H1 (cell line): ENCODE measurements at regions not wholly inside any gene's neighbourhood (a gene's known extent, or its start where the extent isn't known, plus 50 kb on each side); places are given as distances from the start of the nearest gene placed in this dataset.

ENCODE experiments used
- CTCF ChIA-PET: fragments of 300-600 bp; sonication (Branson Sonifier 250); formaldehyde crosslinking; loops from one replicate; lab custom pipeline; 2021; ENCODE audit not compliant: partially characterized antibody; lab: Charles Lee
- POLR2A ChIA-PET: fragments of 300-600 bp; sonication (Branson Sonifier 250); formaldehyde crosslinking; loops from one replicate; lab custom pipeline; 2021; ENCODE audit warnings: inconsistent platforms; ENCODE audit not compliant: partially characterized antibody; lab: Charles Lee
- DNase-seq, 2 experiments: peaks; one replicate each; pipeline versions ENCODE4 v3.0.0 to v3.0.0-alpha.2; 2010 to 2022; ENCODE audit warnings: low spot score in 2 of 2, low read depth in 1 of 2, mixed read lengths in 1 of 2
- FAIRE-seq: peaks from 2 replicates; lab custom pipeline; 2011; peaks lifted over from hg19 to GRCh38; lab: Jason Lieb, UNC
- H2AFZ ChIP-seq: 2 replicates; pipeline ENCODE4 v1.8.1; 2012; ENCODE audit warnings: low read length, inconsistent platforms
- H2AK5ac ChIP-seq: 2 replicates; pipeline ENCODE4 v1.6.1; 2013; ENCODE audit warnings: low read depth, low read length
- H2BK120ac ChIP-seq: replicated peaks from 2 replicates; pipeline ENCODE3; 2013; ENCODE audit warnings: low read depth, low read length, inconsistent platforms
- H2BK12ac ChIP-seq: 2 replicates; pipeline ENCODE4 v1.6.1; 2013; ENCODE audit warnings: low read depth, low read length
- H2BK15ac ChIP-seq: 2 replicates; pipeline ENCODE4 v1.6.1; 2013; ENCODE audit warnings: low read length
- H2BK20ac ChIP-seq: 2 replicates; pipeline ENCODE4 v1.6.1; 2013; ENCODE audit warnings: low read length
- H2BK5ac ChIP-seq: 2 replicates; pipeline ENCODE4 v1.6.1; 2013; ENCODE audit warnings: low read depth, low read length
- H3K14ac ChIP-seq: 2 replicates; pipeline ENCODE4 v1.6.1; 2013; ENCODE audit warnings: inconsistent platforms; ENCODE audit not compliant: insufficient read length
- H3K18ac ChIP-seq: 2 replicates; pipeline ENCODE4 v1.6.1; 2013; ENCODE audit warnings: low read length; ENCODE audit errors: extremely low read depth
- H3K23ac ChIP-seq: 2 replicates; pipeline ENCODE4 v1.6.1; 2013; ENCODE audit warnings: inconsistent platforms; ENCODE audit not compliant: insufficient read length
- H3K23me2 ChIP-seq: 2 replicates; pipeline ENCODE4 v1.6.1; 2013; ENCODE audit warnings: low read depth, low read length
- H3K27ac ChIP-seq: 2 replicates; pipeline ENCODE4 v1.6.1; 2011; ENCODE audit warnings: low read depth, low read length, inconsistent platforms
- H3K27me3 ChIP-seq, 4 experiments: replicated peaks in 1 of 4; 1 replicate in 1 of 4; 2 replicates in 3 of 4; pipeline versions ENCODE4 v1.6.1 to v1.8.1; 2011 to 2013; ENCODE audit warnings: low read length in 3 of 4, mild to moderate bottlenecking in 3 of 4, inconsistent platforms in 2 of 4, mixed read lengths in 2 of 4, moderate library complexity in 1 of 4; ENCODE audit not compliant: control insufficient read depth in 3 of 4, insufficient read depth in 3 of 4; ENCODE audit errors: extremely low read depth in 1 of 4
- H3K36me3 ChIP-seq, 4 experiments: 2 replicates each; pipeline versions ENCODE4 v1.6.1 to v1.8.1; 2011 to 2013; ENCODE audit warnings: mild to moderate bottlenecking in 4 of 4, low read length in 3 of 4, moderate library complexity in 2 of 4, control low read depth in 1 of 4, inconsistent platforms in 1 of 4; ENCODE audit not compliant: insufficient read depth in 4 of 4, control insufficient read depth in 2 of 4
- H3K4ac ChIP-seq: replicated peaks from 2 replicates; pipeline ENCODE3; 2013; ENCODE audit warnings: low read length, low read depth, mixed read lengths, inconsistent platforms; ENCODE audit not compliant: insufficient read length
- H3K4me1 ChIP-seq, 4 experiments: replicated peaks in 1 of 4; 1 replicate in 1 of 4; 2 replicates in 3 of 4; pipeline versions ENCODE4 v1.6.1 to v1.8.1; 2011 to 2013; ENCODE audit warnings: low read length in 3 of 4, inconsistent platforms in 2 of 4, mixed read lengths in 1 of 4; ENCODE audit not compliant: insufficient read depth in 4 of 4, control insufficient read depth in 3 of 4
- H3K4me2 ChIP-seq, 2 experiments: 2 replicates each; pipeline versions ENCODE4 v1.6.1 to v1.8.1; 2011 to 2013; ENCODE audit warnings: low read depth in 2 of 2, low read length in 2 of 2, control low read depth in 1 of 2, inconsistent platforms in 1 of 2, mild to moderate bottlenecking in 1 of 2; ENCODE audit not compliant: insufficient read depth in 1 of 2
- H3K4me3 ChIP-seq, 4 experiments: fragments of 200-600, 300-600 bp in 1 of 4; sonication (generic), shearing (Covaris generic), sonication (Bioruptor Twin) in 1 of 4; 2 replicates each; pipeline versions ENCODE4 v1.5.1 to v1.8.1; 2011 to 2016; ENCODE audit warnings: low read length in 4 of 4, low read depth in 3 of 4, control low read depth in 2 of 4, inconsistent platforms in 2 of 4, mild to moderate bottlenecking in 2 of 4, mixed read lengths in 1 of 4, moderate library complexity in 1 of 4; ENCODE audit not compliant: insufficient read depth in 2 of 4; ENCODE audit errors: extremely low read depth in 1 of 4
- H3K56ac ChIP-seq: replicated peaks from 2 replicates; pipeline ENCODE3; 2013; ENCODE audit warnings: low read depth, mild to moderate bottlenecking, mixed read lengths, low read length, inconsistent platforms; ENCODE audit not compliant: insufficient read length
- H3K79me1 ChIP-seq: 2 replicates; pipeline ENCODE4 v1.6.1; 2013; ENCODE audit warnings: low read depth, low read length, control low read depth
- H3K79me2 ChIP-seq, 2 experiments: 2 replicates each; pipeline versions ENCODE4 v1.6.1 to v1.8.1; 2012 to 2013; ENCODE audit warnings: low read length in 2 of 2, mild to moderate bottlenecking in 2 of 2, inconsistent platforms in 1 of 2; ENCODE audit not compliant: insufficient read depth in 2 of 2, control insufficient read depth in 1 of 2
- H3K9ac ChIP-seq, 4 experiments: replicated peaks in 1 of 4; 1 replicate in 1 of 4; 2 replicates in 3 of 4; pipeline versions ENCODE4 v1.6.1 to v1.8.1; 2011 to 2013; ENCODE audit warnings: low read depth in 3 of 4, low read length in 3 of 4, control low read depth in 2 of 4, mild to moderate bottlenecking in 2 of 4, moderate library complexity in 2 of 4, inconsistent platforms in 1 of 4; ENCODE audit errors: extremely low read depth in 1 of 4
- H3K9me3 ChIP-seq, 2 experiments: 2 replicates each; pipeline versions ENCODE4 v1.6.1 to v1.8.1; 2012 to 2013; ENCODE audit warnings: mild to moderate bottlenecking in 2 of 2, moderate library complexity in 2 of 2, control low read depth in 1 of 2, inconsistent platforms in 1 of 2, low read depth in 1 of 2, low read length in 1 of 2, mixed read lengths in 1 of 2; ENCODE audit not compliant: insufficient read depth in 2 of 2
- H4K20me1 ChIP-seq, 2 experiments: replicated peaks in 1 of 2; 2 replicates each; pipeline versions ENCODE3 to v1.8.1; 2011 to 2013; ENCODE audit warnings: inconsistent platforms in 2 of 2, low read length in 2 of 2, mild to moderate bottlenecking in 1 of 2; ENCODE audit not compliant: insufficient read depth in 2 of 2, control insufficient read depth in 1 of 2
- H4K5ac ChIP-seq: 2 replicates; pipeline ENCODE4 v1.6.1; 2013; ENCODE audit warnings: low read length, low read depth, mixed read lengths, inconsistent platforms; ENCODE audit not compliant: insufficient read length
- H4K8ac ChIP-seq: 2 replicates; pipeline ENCODE4 v1.8.0; 2013; ENCODE audit warnings: mild to moderate bottlenecking, moderate library complexity, low read length, inconsistent platforms; ENCODE audit not compliant: insufficient read depth; ENCODE audit errors: extremely low read depth
- H4K91ac ChIP-seq: replicated peaks from 2 replicates; pipeline ENCODE3; 2013; ENCODE audit warnings: low read length, mixed read lengths, inconsistent platforms; ENCODE audit not compliant: insufficient read length
- CREB1 ChIP-seq: IDR thresholded peaks from 2 replicates; pipeline ENCODE4 v1.6.1; 2012; ENCODE audit warnings: inconsistent platforms
- EGR1 ChIP-seq: IDR thresholded peaks from 2 replicates; pipeline ENCODE4 v1.6.1; 2011; ENCODE audit warnings: low read depth, low read length, borderline replicate concordance
- PHF8 ChIP-seq: fragments of 200-600 bp; sonication (generic); conservative IDR thresholded peaks from 2 replicates; pipeline ENCODE4 v1.7.1; 2012; ENCODE audit warnings: low read depth, mild to moderate bottlenecking, inconsistent platforms, low read length, moderate library complexity
- SP1 ChIP-seq: IDR thresholded peaks from 2 replicates; pipeline ENCODE4 v1.6.1; 2011; ENCODE audit warnings: low read depth, low read length
- WGBS, 2 experiments: shearing (Covaris generic) in 1 of 2; methylation state at CpG; one replicate each; pipeline versions ENCODE4 v1.1.6 to v1.1.7; 2013 to 2015; ENCODE audit warnings: low lambda C conversion rate in 2 of 2, mixed read lengths in 2 of 2, inconsistent platforms in 1 of 2, low coverage in 1 of 2, missing lambda C conversion rate in 1 of 2; ENCODE audit not compliant: insufficient replicate concordance in 2 of 2, insufficient coverage in 1 of 2, insufficient read length in 1 of 2; ENCODE audit errors: extremely low coverage in 1 of 2, missing lambda C conversion rate in 1 of 2; 5-methylcytosine and 5-hydroxymethylcytosine counted together

GRCh38 chrX:150223176-150224015 lies 139.7 kb upstream of the MAMLD1 start:
- H3K4ac ChIP-seq = no peak overlapping the region
- no peak overlapping the region; the same call in 1 of the 2 replicates for H2AK5ac ChIP-seq
- H3K9ac ChIP-seq = no peak overlapping the region
- no peak overlapping the region for H2BK15ac ChIP-seq
- no peaks in the 10 kb centered on the region for H3K9me3 ChIP-seq
- H4K91ac ChIP-seq = no peak overlapping the region
- ChIA-PET POLR2A (no interaction called here), CTCF (interaction anchor here (0.7 kb wide), 1 partner anchor 458 kb away, joined by 3 read pairs; no protein-coding TSS in a partner anchor)
- H4K8ac ChIP-seq = no peak overlapping the region
- H2AFZ ChIP-seq = no peak overlapping the region
- no peak for DNase-seq
- H3K56ac ChIP-seq = no peak overlapping the region
- H2BK20ac ChIP-seq = no peak overlapping the region
- WGBS, 2 experiments = 74% methylated on average over 8 of the region's 12 CpGs; no CpG with 5 or more reads in 1 of the 2 experiments
- H4K20me1 ChIP-seq = no peaks in the 10 kb centered on the region
- H2BK12ac ChIP-seq = no peak overlapping the region
- no peak for TF ChIP-seq SP1
- no peak for TF ChIP-seq CREB1
- TF ChIP-seq EGR1 = no peak
- no peak for TF ChIP-seq PHF8
- H3K4me2 ChIP-seq = no peak overlapping the region
- no peak overlapping the region for H2BK5ac ChIP-seq
- no peak overlapping the region; the same call in 1 of the 2 replicates for H3K18ac ChIP-seq
- H3K4me3 ChIP-seq = no peak overlapping the region
- H3K79me1 ChIP-seq = no peaks in the 10 kb centered on the region
- H3K27me3 ChIP-seq = peaks cover 7 to 37% (median 14%) of the 10 kb centered on the region in 4 experiments; a peak in 5 of 7 replicates
- FAIRE-seq = no peak
- no peak overlapping the region for H3K23ac ChIP-seq
- H4K5ac ChIP-seq = no peak overlapping the region
- peaks cover 0 to 16% (median 4%) of the 10 kb centered on the region in 4 experiments; a peak in 5 of 7 replicates for H3K4me1 ChIP-seq
- no peaks in the 10 kb centered on the region for H3K36me3 ChIP-seq
- no peak overlapping the region for H2BK120ac ChIP-seq
- H3K27ac ChIP-seq = no peak overlapping the region
- no peak overlapping the region for H3K14ac ChIP-seq
- no peaks in the 10 kb centered on the region for H3K79me2 ChIP-seq
- H3K23me2 ChIP-seq = no peaks in the 10 kb centered on the region; the same call in 1 of the 2 replicates
